ENCODE measurements at regions not wholly inside any gene's neighbourhood (a gene's known extent, or its start where the extent isn't known, plus 50 kb on each side); places are given as distances from the start of the nearest gene placed in this dataset.

- TF ChIP-seq RARB (CRISPR knock-in tag; IDR thresholded peaks at IDR 0.05), result no peak
- no peak for TF ChIP-seq ISL1 (CRISPR knock-in tag; IDR thresholded peaks at IDR 0.05)
- no peak for TF ChIP-seq ZFP3 (CRISPR knock-in tag; IDR thresholded peaks at IDR 0.05)
- TF ChIP-seq PATZ1 (CRISPR knock-in tag; IDR thresholded peaks at IDR 0.05; ENCODE audit: borderline replicate concordance), result no peak
- TF ChIP-seq, protein P1, sequence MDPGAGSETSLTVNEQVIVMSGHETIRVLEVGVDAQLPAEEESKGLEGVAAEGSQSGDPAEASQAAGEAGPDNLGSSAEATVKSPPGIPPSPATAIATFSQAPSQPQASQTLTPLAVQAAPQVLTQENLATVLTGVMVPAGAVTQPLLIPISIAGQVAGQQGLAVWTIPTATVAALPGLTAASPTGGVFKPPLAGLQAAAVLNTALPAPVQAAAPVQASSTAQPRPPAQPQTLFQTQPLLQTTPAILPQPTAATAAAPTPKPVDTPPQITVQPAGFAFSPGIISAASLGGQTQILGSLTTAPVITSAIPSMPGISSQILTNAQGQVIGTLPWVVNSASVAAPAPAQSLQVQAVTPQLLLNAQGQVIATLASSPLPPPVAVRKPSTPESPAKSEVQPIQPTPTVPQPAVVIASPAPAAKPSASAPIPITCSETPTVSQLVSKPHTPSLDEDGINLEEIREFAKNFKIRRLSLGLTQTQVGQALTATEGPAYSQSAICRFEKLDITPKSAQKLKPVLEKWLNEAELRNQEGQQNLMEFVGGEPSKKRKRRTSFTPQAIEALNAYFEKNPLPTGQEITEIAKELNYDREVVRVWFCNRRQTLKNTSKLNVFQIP (CRISPR knock-in tag; IDR thresholded peaks at IDR 0.05; ENCODE audit: borderline replicate concordance, low read depth), result no peak
- TF ChIP-seq TOX (CRISPR knock-in tag; IDR thresholded peaks at IDR 0.05; ENCODE audit: borderline replicate concordance), result no peak
- no peak for TF ChIP-seq SNAI2 (CRISPR knock-in tag; IDR thresholded peaks at IDR 0.05)
- no peak for TF ChIP-seq BACH2 (CRISPR knock-in tag; IDR thresholded peaks at IDR 0.05; ENCODE audit: borderline replicate concordance)
- no peak for TF ChIP-seq PPARA (CRISPR knock-in tag; IDR thresholded peaks at IDR 0.05; ENCODE audit: borderline replicate concordance)
These were observed 581.4 kb upstream of the TBL1XR1 start for GRCh38 chr3:177778633-177779032.

Data from SK-N-SH treated with all-trans-retinoic acid at 6 μM for 48 hours (cell line).